ENCODE measurements at regions not wholly inside any gene's neighbourhood (a gene's known extent, or its start where the extent isn't known, plus 50 kb on each side); places are given as distances from the start of the nearest gene placed in this dataset.

DNA sequence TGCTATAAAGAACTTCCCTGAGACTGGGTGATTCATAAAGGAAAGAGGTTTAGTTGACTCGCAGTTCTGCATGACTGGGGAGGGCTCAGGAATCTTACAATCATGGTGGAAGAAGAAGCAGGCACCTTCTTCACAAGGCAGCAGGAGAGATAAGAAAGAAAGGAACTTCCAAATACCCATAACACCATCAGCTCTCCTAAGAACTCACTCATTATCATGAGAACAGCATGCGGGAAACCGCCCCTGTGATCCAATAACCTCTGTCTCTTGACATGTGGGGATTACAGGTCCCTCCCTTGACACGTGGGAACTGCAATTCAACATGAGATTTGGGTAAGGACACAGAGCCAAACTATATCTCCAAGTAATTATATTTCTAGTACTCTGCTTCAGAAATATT, 163.8 kb upstream of the CDH20 start:
- TF ChIP-seq, protein P1, sequence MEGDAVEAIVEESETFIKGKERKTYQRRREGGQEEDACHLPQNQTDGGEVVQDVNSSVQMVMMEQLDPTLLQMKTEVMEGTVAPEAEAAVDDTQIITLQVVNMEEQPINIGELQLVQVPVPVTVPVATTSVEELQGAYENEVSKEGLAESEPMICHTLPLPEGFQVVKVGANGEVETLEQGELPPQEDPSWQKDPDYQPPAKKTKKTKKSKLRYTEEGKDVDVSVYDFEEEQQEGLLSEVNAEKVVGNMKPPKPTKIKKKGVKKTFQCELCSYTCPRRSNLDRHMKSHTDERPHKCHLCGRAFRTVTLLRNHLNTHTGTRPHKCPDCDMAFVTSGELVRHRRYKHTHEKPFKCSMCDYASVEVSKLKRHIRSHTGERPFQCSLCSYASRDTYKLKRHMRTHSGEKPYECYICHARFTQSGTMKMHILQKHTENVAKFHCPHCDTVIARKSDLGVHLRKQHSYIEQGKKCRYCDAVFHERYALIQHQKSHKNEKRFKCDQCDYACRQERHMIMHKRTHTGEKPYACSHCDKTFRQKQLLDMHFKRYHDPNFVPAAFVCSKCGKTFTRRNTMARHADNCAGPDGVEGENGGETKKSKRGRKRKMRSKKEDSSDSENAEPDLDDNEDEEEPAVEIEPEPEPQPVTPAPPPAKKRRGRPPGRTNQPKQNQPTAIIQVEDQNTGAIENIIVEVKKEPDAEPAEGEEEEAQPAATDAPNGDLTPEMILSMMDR (conservative IDR thresholded peaks at IDR 0.05; ENCODE audit: low read depth, low read length), result no peak
- no peak for TF ChIP-seq EZH2 (IDR thresholded peaks at IDR 0.05; ENCODE audit: borderline replicate concordance, low read depth, low read length, poor library complexity, severe bottlenecking)
- H3K9me3 ChIP-seq (ENCODE audit: low read depth, low read length, poor library complexity, severe bottlenecking), result no peaks in the 10 kb centered on the region
- H3K27me3 ChIP-seq (replicated peaks; ENCODE audit: insufficient read depth, low read depth, low read length, poor library complexity), result no peaks in the 10 kb centered on the region
- CTCF ChIA-PET, result no interaction called here
- H3K4me1 ChIP-seq (ENCODE audit: insufficient read depth, low read length, poor library complexity, severe bottlenecking), result no peaks in the 10 kb centered on the region
- no peak for DNase-seq (ENCODE audit: low spot score)
- no TSS peak for BruUV-seq (replicated peaks)
- POLR2A ChIA-PET (ENCODE audit: low non-redundant PET), result no interaction called here
- no peak overlapping the region for H3K4me3 ChIP-seq (ENCODE audit: low read depth, low read length, poor library complexity, severe bottlenecking)
- H3K36me3 ChIP-seq (ENCODE audit: insufficient read depth, low read length, poor library complexity, severe bottlenecking), result no peaks in the 10 kb centered on the region
- intact Hi-C loops (cut with micrococcal nuclease; ENCODE audit: unreplicated experiment), result no loop called here
- no peak overlapping the region for H3K27ac ChIP-seq (ENCODE audit: low read depth, low read length, poor library complexity, severe bottlenecking)

DNA sequence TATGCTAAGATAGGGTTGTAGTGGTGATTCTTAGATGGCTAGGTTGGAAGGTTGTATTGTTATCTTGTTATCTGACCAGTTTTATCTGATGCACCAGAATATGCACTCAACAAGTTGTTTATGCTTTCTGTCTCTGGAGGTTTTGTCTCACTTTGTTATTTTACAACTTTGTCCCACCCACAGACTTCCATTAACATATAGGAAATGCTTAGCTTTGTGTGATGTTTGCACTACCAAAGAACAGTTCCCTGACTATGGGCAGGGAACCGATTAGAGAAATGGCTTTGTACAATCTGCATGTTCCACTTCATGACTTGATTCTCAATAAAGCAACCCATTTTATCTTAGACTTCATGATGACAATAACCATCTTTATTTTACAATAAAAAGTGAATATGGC, 160.6 kb upstream of the CDH20 start:
- no peak for DNase-seq (ENCODE audit: low spot score)
- H3K27ac ChIP-seq (ENCODE audit: low read depth, low read length, poor library complexity, severe bottlenecking), result no peak overlapping the region
- POLR2A ChIA-PET (ENCODE audit: low non-redundant PET), result no interaction called here
- intact Hi-C loops (cut with micrococcal nuclease; ENCODE audit: unreplicated experiment), result no loop called here
- H3K27me3 ChIP-seq (replicated peaks; ENCODE audit: insufficient read depth, low read depth, low read length, poor library complexity), result no peaks in the 10 kb centered on the region
- CTCF ChIA-PET, result no interaction called here
- H3K36me3 ChIP-seq (ENCODE audit: insufficient read depth, low read length, poor library complexity, severe bottlenecking), result no peaks in the 10 kb centered on the region
- BruUV-seq (replicated peaks), result no TSS peak
- H3K4me1 ChIP-seq (ENCODE audit: insufficient read depth, low read length, poor library complexity, severe bottlenecking), result no peaks in the 10 kb centered on the region
- TF ChIP-seq, protein P1 (conservative IDR thresholded peaks at IDR 0.05; ENCODE audit: low read depth, low read length), result no peak
- TF ChIP-seq EZH2 (IDR thresholded peaks at IDR 0.05; ENCODE audit: borderline replicate concordance, low read depth, low read length, poor library complexity, severe bottlenecking), result no peak
- no peaks in the 10 kb centered on the region for H3K9me3 ChIP-seq (ENCODE audit: low read depth, low read length, poor library complexity, severe bottlenecking)
- H3K4me3 ChIP-seq (ENCODE audit: low read depth, low read length, poor library complexity, severe bottlenecking), result no peak overlapping the region

DNA sequence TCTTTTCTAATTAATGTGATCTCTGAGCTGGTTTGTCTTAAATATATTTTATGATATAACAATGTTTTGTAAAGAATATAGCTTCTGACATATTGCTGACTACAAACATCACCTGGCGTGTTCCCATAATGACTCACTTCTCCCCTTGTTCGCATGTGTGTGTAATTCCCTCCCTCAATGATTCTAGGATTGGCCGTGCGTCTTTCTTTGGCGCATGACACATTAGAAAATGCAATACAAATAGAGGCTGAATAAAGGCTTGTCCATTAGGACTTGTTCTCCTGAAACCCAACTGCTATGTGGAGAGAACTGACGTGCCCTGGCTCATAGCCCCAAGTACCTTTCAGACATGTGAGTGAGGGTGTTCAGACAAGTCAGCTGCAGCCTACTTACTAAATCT, 159.7 kb upstream of the CDH20 start:
- Histone ChIP-seq H3K27ac (ENCODE audit: low read depth, low read length, poor library complexity, severe bottlenecking) (no peak overlapping the region), H3K4me3 (ENCODE audit: low read depth, low read length, poor library complexity, severe bottlenecking) (no peak overlapping the region), H3K4me1 (ENCODE audit: insufficient read depth, low read length, poor library complexity, severe bottlenecking) (no peaks in the 10 kb centered on the region), H3K36me3 (ENCODE audit: insufficient read depth, low read length, poor library complexity, severe bottlenecking) (no peaks in the 10 kb centered on the region), H3K9me3 (ENCODE audit: low read depth, low read length, poor library complexity, severe bottlenecking) (no peaks in the 10 kb centered on the region), H3K27me3 (replicated peaks; ENCODE audit: insufficient read depth, low read depth, low read length, poor library complexity) (no peaks in the 10 kb centered on the region)
- TF ChIP-seq, protein P1 (conservative IDR thresholded peaks at IDR 0.05; ENCODE audit: low read depth, low read length), result no peak
- TF ChIP-seq EZH2 (IDR thresholded peaks at IDR 0.05; ENCODE audit: borderline replicate concordance, low read depth, low read length, poor library complexity, severe bottlenecking), result no peak
- no TSS peak for BruUV-seq (replicated peaks)
- ChIA-PET POLR2A (ENCODE audit: low non-redundant PET) (no interaction called here), CTCF (no interaction called here)
- no peak for DNase-seq (ENCODE audit: low spot score)
- intact Hi-C loops (cut with micrococcal nuclease; ENCODE audit: unreplicated experiment), result no loop called here

Data from A673 (cell line).